Left renal cortex interstitium (tissue), 4 donors: ENCODE measurements at regions not wholly inside any gene's neighbourhood (a gene's known extent, or its start where the extent isn't known, plus 50 kb on each side); places are given as distances from the start of the nearest gene placed in this dataset.
"Not testable (repeated sequence)": the region's sequence is repeated elsewhere in the genome, so short reads cannot be mapped to it uniquely, and the experiment has no call there.

Experiments used
- DNase-seq, 4 donors: peaks; one replicate each; pipeline ENCODE4 v3.0.0-alpha.2; 2013; ENCODE audit warnings: low read depth in 4 of 4, low spot score in 2 of 4, missing footprints in 1 of 4

- DNase-seq, result no peak
These were observed 128.6 kb upstream of the BMPER start for GRCh38 chr7:33776788-33777187.

DNA sequence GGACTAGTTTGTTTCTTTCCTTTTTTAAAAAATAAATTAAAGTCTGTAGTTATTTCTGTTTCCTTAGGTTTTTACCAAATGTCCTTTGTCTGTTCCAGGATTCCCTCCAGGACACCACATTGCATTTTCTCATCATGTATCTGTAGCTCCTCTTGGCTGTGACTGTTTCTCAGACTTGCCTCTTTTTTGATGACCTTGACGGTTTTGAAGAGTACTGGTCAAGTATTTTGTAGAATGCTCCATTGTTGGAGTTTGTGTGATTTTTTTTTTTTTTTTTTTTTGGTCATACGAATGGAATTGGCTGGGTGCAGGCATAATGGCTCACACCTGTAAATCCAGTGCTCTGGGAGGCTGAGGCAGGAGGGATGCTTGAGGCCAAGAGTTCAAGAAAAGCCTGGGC, 127.1 kb upstream of the BMPER start:
- no peak for DNase-seq

- no peak for DNase-seq
These were observed 126.1 kb upstream of the BMPER start for GRCh38 chr7:33779216-33779615.

DNA sequence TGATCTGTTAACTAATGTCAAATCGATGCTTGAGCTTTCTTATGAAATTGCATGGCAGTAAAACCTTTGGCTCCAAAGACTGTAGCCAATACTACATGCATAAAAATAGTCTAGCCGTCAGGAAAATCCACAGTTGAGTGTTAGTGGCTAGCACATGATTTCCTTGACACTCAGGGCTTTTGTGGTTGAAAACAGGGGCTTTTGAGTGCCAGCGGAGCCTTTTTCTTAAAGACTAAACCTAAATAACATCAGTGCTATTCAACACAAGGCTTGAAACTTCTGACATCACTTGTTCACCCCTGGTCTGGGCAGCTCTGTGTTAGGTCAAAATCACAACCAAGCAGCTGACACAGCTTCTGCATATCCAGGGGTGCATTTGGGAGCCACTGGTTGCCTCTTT, 124.2 kb upstream of the BMPER start:
- no peak for DNase-seq

- no peak for DNase-seq
These were observed 123.5 kb upstream of the BMPER start for GRCh38 chr7:33781796-33782195.

DNA sequence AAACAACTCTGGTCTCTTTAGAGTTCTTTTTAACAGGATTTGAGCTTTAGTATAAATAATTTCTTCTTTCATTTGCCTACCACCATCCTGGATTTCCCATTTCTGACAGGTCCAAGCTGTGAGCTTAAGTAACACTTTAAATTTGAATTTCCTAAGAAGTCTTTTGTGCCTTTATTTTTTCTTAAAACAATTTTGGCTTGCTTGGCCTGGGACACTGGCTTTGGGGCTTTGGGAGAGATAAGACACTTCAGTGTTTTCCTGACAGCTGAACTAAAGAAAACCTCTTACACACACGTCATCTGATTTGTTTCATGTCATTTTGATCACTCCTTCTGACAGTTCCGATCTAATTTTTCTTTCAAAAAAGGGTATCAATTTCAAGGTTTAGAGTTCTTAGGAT, 121.3 kb upstream of the BMPER start:
- no peak for DNase-seq

- no peak for DNase-seq
These were observed 116.8 kb upstream of the BMPER start for GRCh38 chr7:33788531-33788930.

DNA sequence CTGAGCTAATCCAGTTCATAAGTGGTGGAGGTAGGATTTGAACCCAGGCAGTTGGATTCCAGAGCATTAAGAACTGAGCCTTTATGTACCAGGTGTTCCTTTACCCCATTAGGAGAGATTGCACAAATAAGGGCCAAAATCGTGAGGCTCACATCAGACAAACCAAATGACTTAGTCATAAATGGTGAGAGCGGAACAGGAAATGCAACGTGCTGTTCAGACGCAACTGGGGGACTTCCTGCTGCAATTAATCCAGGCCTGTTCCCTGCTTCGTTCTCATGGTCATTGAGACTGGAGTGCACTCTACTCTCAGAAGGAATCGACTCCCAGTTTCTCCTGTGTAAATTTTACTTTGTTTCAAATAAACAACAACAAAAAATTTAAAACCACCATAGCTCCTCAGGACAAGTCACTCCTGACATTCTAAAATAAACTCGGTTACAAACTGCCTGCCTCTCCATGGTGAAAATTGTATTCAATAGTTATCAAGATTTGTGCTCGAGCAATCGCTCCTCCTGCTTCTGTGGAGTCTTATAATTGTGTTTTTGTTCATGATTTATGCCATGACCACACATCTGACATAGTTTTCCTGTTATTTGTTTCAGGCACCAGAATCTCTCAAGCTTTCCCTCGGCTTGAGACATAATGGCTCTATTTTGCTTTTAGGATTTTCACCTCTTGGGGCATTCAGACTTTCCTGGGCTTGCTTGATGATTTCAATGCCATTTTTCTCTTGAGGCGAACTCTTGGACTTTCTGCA, 115.3 kb upstream of the BMPER start:
- no peak for DNase-seq

DNA sequence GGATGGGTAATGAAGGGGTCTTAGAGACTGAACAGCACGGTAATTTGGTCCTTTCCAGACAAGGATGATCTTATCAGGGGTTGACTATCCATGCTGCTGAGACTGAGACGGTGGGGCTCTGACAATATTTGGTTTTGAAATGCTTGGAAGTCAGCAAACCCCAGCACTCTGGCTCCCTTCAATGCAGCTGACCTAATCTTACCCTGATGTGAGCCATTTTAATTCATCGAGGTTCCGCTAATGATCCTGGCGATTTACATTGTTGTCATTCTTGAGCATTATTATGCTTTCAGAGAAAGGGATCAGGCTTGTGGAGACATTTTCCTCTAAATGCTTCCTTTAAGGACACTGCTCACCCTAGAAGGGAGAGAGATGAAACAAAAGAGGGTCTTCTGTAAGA, 114.6 kb upstream of the BMPER start:
- no peak for DNase-seq

GRCh38 chr7:33792041-33792440, 113.3 kb upstream of the BMPER start:
- no peak for DNase-seq

- no peak for DNase-seq
These were observed 112.7 kb upstream of the BMPER start for GRCh38 chr7:33792547-33793105.

DNA sequence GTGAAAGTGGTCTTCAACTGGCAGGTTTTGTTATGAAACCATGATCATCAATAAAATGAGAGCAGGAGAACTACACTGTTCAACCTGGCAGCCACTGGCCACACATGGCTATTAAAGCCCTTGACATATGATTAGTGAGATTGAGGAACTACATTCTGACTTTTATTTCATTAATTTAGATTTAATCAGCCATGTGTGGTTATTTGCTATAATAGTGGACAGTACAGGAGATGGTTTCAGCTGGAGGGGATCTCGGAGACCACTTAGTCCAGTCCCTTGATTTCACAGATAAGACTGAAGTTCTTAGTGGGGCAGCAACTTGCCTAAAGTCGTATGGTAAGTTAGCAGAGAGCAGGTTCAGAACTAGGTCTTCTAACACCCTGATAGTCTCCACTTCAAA, 111.7 kb upstream of the BMPER start:
- no peak for DNase-seq

DNA sequence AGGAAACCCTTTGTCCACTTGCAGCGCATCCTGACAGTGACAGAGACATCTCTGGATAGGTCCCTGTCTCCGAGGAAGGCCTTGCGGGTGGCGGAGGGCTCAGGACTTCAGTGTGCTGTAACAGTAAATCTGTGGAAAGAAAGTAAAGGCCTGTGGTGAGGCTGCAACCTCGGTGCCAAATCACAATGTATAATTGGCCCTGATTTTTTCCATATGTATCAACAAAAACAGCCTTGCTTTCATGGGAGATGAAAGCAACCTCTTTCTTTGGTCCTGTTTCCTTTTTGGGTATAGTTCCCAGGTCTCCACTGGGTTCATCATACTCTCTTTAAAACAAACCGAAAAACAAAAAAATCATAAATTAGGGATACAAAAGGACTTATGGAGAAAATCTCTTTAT, 110.9 kb upstream of the BMPER start:
- DNase-seq, result no peak

DNA sequence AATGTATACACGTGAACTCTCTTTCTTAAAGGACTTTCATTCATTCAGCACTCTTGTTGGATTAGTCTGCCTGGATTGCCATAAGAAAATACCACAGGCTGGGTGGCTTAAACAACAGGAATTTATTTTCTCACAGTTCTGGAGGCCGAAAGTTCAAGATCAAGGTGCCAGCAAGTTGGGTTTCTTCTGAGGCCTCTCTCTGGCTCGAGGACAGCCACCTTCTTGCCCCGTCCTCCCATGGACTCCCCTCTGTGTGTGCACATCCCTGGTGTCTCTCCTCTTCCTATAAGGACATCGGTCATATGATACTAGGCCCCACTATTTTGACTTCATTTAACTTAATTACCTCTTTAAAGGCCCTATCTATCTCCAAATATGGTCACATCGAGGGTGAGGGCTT, 110.4 kb upstream of the BMPER start:
- no peak for DNase-seq

DNA sequence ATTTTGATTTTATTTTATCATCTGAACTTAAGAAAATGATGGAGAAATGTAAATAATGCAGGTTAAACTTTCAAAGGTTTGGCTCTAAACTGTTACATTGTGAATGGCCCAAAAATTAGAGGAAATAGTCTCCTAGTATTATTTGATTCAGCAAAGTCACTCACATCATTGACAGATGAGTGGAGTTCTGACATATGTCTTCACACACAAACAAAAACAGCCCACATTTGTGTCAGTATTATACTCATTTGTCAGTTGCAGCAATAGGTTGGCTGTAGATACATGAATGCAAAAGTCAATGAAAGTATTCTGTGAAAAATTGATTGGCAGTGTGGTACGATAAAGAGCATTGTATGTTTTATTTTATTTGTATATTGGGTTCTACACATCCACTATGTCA, 108.8 kb upstream of the BMPER start:
- DNase-seq, result no peak

- not testable (repeated sequence) for DNase-seq
These were observed 107.8 kb upstream of the BMPER start for GRCh38 chr7:33797512-33797911.

DNA sequence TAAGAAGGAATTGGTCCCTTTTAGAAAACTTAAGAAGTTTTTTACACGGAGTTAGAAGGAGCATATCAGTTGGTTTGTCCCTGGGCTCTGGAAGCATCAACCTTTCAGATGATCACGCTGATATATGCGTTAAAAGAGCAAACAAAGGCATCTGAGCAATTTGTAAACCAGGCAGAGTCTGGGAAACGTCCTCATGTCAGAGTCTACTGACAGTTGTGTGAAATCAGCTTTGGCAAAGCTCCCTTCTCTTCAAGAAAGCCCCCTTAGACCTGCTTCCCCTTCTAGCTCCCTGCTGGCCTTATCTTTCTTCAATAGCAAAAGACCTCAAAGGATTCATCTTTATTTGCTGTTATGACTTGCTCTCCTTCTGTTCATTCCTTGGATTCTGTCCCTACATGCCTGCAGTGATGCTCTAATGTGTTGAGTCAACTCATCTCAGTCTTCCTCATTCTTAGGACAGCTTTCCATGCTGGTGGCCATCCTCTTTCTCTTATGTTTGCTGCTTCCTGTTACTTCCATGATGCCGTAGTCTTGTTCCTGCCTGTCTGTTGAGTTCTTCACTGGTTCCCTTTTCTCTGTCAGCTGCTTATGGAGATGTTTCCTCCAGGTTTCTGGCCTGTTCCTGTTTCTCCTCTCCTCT, 106.5 kb upstream of the BMPER start:
- no peak for DNase-seq

- DNase-seq, result no peak
These were observed 105.6 kb upstream of the BMPER start for GRCh38 chr7:33799766-33800165.

DNA sequence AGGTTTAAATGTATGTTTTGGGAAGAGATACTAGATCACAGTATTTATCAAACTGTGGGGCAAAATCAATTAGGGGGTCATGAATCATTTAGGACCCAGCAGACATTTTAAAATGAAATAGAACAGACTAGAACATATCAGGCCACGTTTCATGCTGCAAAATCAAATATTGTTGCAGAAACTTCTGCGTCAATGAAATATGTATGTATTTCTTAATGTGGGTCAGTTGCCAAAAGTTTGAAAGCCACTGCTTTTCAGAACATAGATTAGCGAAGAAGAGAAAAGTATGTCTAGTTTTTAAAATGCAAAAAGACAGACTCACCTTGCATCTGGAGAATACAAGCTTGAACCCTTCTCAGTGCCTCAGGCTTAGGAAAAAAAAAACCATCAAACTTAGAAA, 102.7 kb upstream of the BMPER start:
- no peak for DNase-seq

- no peak for DNase-seq
These were observed 101.1 kb upstream of the BMPER start for GRCh38 chr7:33804140-33804660.

DNA sequence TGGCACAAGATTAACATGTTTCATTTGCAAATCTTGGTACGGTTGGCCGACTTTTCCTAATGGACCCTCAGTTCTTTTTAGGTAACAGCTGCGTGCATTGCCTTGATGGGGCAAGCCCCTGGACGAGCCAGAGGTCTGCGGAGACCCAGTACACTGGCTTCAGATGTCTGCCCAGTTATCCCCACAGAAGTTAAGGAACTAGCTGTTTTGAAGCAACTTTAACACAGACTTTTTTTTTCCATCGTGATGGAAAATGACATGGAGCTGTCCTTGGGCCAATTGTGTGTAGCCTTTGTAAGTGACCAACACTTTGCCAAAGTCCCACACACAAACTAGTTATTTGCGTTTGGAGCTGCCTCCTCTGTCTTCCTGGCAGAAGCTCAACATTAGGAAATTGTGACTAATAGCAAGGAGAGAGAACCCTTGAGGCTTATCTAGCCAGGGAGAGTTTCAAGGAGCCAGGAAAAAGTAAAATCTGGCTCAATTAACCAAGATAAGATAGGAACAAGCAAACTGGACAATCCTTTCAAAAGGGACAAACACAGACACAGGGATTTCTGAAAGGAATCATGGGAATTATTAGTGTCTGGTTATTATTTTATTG, 99.6 kb upstream of the BMPER start:
- no peak for DNase-seq
